GM12873 (cell line): ENCODE measurements at regions not wholly inside any gene's neighbourhood (a gene's known extent, or its start where the extent isn't known, plus 50 kb on each side); places are given as distances from the start of the nearest gene placed in this dataset.

Source experiments
- CTCF ChIP-seq: IDR thresholded peaks from 2 replicates; pipeline ENCODE4 v1.5.1; 2012; ENCODE audit warnings: low read depth, mild to moderate bottlenecking, moderate library complexity, low read length, control low read depth; ENCODE audit not compliant: insufficient read depth; ENCODE audit errors: missing control alignments

GRCh38 chr13:73691891-73692290 is 442.3 kb downstream of the KLF12 start:
- no peak for TF ChIP-seq CTCF

GRCh38 chr13:73687929-73688328 is 446.3 kb downstream of the KLF12 start:
- TF ChIP-seq CTCF: no peak

- no peak for TF ChIP-seq CTCF
These were observed 447.1 kb downstream of the KLF12 start for GRCh38 chr13:73687087-73687486.

- no peak for TF ChIP-seq CTCF
These were observed 449.5 kb downstream of the KLF12 start for GRCh38 chr13:73684750-73685149.

GRCh38 chr13:73684286-73684685 is 449.9 kb downstream of the KLF12 start:
- TF ChIP-seq CTCF: no peak

- no peak for TF ChIP-seq CTCF
These were observed 450.5 kb downstream of the KLF12 start for GRCh38 chr13:73683746-73684145.

- no peak for TF ChIP-seq CTCF
These were observed 452.4 kb downstream of the KLF12 start for GRCh38 chr13:73681779-73682178.

- TF ChIP-seq CTCF: no peak
These were observed 453.2 kb downstream of the KLF12 start for GRCh38 chr13:73681015-73681414.
